ENCODE measurements at regions not wholly inside any gene's neighbourhood (a gene's known extent, or its start where the extent isn't known, plus 50 kb on each side); places are given as distances from the start of the nearest gene placed in this dataset.
"Not testable (repeated sequence)": the region's sequence is repeated elsewhere in the genome, so short reads cannot be mapped to it uniquely, and the experiment has no call there.

DNA sequence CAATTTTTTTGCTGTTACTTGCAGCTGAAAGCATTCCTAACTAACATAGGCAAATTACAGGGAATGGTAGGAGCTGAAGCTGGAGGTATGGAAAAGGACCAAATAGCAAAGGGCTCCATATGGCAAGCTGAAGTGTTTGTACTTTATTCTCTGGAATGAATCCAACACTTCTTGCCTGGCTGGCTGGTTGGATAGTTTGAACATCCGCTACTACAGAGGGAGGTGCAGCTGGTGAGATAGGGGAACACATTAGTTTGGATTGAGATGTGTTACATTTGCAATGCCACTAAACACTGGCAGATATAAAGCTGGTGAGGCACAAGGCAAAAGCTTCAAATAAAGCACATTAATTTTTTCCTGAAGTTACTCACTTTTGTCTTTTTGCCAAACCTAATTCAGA, 291.5 kb downstream of the SP3 start:
- DNase-seq = no peak

DNA sequence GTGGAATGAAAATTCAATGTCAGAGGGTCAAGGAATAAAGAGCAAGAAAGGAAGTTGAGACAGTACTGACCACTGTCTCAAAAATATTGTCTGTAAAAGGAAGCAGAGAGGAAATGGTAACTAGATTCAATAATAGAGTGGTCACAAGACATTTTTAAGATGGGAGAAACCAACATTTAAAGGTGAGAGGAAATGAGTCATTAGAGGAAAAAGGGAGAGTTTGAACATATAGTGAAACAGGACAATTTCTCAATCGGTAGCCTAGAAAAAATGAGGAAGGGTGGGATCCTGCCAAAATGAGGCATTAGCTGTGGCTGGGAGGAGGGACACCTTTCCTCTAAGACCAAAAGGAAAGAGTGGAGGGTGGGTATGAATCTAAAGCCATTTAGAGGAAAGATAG, 288.5 kb downstream of the SP3 start:
- no peak for DNase-seq

DNA sequence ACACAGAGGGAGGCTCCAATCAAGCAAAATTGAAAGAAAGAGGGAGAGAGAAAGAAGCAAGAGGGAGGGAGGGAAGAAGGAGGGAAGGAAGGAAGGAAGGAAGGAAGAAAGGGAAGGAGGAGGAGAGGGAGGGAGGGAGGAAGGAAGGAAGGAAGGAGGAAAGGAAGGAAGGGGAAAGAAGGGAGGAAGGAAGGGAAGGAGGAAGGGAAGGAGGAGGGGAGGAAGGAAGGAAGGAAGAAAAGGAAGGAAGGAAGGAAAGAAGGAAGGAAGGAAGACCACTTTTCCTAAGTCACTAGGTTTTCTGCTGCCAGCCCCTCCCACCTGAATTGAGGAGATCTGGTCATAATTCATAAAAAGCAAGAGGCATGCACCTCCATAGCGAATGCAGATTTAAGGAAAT, 287.0 kb downstream of the SP3 start:
- DNase-seq = no peak

DNA sequence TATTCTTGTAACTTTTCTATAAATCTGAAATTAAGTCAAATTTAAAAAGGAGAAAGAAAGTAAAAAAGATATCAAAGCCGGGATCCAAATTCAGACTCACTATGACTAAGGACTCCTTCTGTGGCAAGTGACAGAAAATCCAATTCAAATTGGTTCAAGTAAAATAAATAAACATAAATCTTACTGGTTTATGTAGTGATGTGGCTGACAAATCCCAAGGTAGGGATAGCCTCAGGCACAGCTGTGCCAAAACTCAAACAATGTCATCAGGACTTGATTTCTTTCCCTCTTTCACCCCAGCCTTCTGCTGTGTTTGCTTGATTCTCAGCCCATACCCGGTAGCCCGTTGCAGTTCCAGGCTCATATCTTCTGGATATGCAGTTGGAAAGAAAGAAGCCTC, 284.6 kb downstream of the SP3 start:
- no peak for DNase-seq

DNA sequence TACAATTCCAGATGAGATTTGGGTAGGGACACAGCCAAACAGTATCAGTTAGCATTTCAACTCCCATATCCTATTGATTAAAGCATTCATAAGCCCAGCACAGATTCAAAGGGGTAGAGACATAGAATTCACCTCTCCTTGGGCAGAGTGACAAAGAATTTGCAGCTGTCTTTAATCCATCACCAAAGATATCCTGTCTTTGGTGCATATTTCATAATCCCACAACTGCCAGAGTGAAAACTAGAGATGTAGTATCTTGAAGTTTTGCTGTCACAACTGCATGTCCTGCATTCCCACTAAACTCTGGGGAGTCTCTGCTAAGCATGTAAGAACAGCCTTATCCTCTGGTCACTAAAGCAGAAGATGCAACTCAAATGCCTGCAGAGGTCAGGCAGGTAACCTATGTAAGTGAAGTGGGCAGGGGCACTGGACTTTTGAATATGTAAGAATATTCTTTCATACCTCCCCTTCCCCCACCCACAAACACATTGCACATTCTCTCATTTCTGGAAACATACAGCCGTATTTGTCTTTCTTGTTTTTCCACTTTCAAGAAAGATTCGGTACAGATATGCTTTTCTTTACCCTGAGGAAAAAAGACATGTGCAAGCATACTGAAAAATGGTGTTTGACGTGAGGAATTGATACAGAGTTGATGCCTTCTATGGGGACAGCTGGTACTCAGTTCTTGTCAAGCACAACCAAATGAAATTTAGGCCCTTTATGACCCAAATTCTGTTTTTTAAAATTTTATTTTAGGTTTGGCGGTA, 283.1 kb downstream of the SP3 start:
- no peak for DNase-seq

DNA sequence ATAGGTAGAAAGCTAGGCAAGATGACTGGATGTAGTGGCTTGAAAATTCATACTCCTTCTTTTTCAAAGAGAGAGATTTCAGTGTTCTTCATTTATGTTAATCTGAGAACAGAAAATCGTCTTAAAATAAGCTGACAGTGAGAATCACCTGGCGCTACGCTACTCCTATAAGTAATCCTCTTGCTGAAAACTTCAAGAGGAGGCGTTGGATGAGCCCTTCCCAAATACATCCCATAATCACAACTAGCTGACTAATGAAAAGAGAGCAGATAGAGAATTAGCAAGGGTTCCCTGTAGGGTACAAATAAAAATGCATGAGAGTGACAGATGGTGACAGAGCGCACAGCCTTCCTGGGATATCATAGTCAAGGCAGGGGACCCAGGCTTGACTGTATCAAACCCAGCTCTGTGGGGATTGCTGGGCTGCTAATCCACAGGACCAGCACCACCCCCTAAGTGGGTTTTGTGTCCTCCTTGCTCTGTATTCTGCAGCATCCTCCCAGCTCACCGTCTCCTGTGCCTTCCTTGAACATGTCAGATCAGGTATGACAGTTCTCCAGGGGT, 280.2 kb downstream of the SP3 start:
- DNase-seq = no peak

DNA sequence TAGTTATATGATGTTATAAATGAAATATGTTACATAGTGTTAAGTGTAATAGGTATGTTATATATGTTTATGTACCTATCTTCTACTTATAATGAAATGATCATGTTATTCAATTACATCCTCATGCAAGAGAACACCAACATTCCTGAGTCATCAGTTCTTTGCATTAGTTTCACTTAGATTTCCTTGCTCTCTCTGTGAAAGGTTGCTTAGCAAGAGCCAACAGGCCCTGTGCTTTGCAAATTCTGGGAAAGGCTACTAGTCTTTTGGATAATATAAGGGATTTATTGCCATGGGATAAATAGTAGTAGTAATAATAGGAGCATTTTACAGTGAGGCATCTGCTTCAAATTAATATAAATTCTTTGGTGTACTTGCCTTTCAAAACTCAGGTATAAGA, 274.8 kb downstream of the SP3 start:
- no peak for DNase-seq

DNA sequence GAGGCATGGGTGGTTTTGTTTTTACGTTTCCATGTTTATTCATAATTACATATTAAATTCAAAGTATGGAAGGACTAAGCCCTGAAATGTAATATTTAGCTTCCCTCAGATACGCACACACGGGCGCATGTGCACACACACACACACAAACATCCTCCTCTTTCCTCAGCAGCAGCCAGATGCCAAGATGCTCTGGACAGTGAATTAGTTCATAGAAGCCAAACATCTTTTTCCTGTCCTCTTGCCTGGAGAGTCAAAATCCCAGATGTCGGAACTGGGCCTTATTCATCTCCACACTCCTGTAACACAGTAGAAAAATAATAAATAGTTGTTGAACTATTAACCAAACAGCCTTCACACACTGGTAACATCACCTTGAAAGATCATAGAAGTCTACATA, 273.1 kb downstream of the SP3 start:
- DNase-seq = no peak

DNA sequence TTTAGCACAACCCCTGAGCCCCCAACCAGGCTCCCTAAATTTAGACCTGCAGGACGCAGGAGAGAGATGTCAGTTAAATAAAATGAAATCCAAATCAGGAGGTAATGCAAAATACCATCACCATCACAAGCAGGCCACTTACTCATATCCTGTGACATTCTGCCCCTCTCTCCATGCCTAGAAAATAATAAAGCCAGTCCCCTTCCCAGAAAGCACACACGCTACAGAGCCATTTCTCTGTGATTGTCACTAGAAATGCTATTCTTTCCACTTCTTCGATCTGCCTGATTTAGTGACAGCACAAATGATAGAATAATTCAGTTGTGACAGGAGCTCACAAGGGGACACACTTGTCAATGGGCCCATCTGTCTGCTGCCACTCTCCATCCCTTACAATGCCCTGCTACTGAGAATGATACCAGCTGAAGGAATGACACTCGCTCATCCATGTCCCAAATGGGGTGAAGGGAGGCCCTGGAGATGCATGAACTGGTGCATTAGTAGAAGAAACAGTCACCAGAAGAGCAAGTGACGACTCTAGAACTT, 272.1 kb downstream of the SP3 start:
- no peak for DNase-seq

DNA sequence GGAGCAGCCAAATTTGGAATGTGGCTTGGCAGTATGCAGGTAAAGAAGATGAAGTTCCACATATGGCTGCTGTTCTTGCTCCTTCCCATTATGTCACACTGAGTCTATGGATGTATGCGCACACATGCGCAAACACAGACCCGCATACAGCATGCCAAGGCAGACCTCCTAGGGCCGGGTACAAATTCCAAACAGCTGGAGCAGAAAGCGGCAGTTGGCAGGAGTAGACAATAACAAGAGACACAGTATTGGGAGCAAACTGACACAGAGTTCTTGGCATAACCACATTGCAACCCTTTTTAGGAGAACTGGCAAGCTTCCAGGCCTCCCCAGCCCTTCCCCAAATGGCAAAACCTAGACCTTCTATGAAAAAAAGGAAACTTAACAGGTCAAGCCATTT, 268.9 kb downstream of the SP3 start:
- no peak for DNase-seq

DNA sequence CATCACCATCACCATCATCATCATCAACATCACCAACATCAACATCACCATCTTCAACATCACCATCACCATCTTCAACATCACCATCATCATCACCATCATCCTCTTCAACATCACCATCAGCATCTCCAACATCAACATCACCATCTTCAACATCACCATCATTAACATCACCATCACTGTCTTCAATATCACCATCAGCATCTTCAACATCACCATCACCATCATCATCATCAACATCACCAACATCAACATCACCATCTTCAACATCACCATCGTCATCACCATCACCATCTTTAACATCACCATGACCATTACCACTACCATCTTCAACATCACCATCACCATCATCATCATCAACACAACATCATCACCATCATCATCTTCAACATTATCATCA, 267.2 kb downstream of the SP3 start:
- DNase-seq = no peak

DNA sequence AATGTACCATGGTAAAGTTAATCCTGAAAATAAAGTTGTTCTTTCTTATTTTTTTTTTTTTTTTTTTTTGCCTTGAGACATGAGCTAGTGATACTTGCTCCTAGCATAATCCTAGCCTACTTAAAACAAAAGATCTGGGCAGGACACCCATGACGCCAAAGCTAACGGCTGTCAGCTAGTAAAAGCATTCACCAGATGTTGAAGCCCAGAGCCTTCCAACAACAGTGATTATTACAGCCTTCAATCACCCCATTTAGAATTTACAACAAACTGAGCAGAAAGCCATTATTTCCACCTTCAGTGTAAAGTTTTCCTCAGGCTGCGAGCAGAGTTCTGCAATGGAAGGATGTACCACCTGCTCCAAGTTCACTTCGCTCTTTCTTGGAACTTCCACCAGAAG, 259.5 kb downstream of the SP3 start:
- DNase-seq = no peak

DNA sequence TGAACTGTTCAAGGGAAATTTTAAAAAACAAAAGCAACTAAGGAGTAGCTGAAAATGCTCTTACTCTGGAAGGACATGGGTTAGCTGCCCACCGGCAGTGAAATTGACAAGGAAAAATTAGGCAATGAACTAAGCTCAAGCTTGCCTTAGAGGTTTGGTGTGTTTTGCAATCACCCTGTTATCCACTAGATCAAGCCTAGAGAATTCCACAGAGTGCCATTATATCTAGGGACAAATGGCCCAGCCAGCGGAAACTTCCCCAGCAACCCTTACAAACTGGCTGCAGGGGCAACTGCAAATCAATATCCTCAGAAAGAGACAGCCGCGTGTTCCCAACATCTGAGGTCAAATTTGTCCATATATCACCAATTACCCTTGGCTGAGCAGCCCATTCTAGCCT, 258.2 kb downstream of the SP3 start:
- DNase-seq = no peak

DNA sequence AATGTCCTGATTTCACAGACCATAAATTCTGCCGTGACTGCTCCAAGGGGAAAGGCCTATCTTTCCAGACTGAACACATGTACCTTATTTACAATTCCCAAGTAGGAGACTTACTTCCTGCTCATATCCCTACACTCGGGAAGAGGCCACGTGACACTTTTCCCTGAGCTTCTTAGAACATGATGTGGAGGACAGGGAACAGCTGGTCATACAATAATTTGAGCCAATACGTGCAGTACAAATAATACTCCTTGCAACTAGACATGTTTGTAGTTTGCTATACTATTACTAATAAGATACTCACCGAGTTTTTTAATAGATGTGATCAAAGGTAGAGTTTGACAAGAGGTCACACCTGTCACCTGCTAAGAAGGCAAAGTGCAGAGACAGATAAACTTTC, 256.4 kb downstream of the SP3 start:
- DNase-seq = no peak

DNA sequence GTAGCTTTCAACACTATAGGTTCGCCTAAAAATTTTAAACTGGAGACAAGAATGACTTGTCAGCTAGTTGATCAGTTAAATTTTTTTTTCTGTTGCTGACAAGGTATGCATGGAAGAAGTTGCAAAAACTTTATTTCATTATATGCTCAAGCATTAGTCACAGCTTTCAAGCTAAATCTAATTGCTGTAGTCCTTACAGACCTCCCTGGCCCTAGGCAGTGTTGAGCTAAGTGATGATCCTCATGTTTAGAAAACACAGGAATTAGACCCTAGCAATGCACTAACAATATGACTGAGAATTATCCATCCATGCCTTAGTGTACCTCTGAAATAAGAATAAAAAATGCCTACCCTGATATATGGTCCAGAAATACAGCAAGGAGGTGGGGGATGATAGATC, 253.4 kb downstream of the SP3 start:
- DNase-seq = no peak

DNA sequence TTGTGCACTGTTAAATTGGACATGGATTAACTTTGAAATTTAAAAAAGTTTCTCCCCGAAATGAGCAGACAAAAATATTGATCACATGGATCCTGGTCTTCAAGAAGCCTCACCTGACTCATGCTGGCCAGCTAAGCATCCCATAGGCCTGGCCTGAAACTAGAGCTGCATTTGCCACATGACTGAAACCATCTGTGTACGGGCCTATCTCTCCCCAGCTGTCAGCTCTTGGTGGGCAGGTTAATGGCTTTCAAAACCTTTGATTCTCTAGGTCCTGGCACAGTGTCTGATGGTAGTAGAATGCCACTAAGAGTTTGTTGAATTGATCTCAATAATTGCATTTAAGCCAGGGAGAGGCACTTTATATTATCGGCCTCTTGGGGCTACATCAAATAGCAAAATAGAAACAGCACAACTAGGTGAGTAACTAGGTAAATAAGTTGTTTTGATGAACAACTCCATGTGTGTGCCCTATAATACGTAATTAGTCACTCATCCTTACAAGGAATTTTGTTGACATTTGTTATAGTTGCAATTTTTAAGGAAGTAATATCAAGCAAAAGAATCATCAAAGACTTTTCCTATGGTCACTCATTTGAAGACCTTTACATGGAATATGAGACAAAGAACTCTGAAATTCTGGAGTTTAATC, 251.1 kb downstream of the SP3 start:
- no peak for DNase-seq

DNA sequence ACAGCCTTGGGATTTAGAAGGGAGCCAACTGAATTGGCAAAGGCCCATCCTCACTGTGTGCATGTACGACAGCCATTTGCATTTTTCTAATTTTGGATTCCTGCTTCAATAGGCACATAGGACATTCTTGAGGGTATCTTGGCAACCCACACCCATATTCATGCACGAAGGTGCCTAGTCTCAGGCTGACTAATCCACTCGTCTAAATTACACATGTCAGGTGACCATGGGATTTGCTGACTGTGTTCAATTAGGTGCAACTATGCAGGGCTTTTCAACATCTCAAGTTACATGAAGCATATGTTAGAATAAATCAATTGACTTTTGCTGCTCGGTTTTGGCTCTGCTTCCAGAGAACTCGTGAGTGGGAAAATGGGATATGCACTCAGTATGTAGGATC, 249.7 kb downstream of the SP3 start:
- no peak for DNase-seq

DNA sequence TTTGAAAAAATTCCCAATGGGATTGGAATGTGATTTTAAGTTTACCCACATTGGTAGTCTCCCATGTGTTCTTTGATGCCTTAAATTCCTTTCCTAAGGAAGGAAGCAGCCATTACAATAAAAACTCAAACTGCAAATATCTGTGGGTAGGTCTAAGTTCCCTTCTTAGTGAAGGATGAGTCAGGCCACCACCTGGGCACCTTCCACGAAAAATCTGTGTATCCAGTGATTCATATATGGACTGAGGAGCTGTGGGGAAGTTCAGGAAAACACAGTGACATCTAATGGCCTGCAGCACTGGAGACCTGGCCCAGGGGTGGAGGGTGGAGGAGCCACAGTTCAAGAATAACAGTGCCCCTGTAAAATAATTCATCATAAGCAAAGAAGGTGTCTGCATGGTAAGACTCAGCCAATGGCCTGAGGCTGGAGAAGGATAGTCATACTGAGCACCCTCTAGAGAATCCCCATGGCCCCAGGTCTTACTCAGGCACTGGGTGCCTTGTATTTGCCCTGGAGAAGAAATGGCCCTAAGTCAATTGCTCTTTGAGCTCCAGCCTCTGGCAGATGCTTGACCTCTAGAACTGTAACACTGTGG, 248.6 kb downstream of the SP3 start:
- no peak for DNase-seq

DNA sequence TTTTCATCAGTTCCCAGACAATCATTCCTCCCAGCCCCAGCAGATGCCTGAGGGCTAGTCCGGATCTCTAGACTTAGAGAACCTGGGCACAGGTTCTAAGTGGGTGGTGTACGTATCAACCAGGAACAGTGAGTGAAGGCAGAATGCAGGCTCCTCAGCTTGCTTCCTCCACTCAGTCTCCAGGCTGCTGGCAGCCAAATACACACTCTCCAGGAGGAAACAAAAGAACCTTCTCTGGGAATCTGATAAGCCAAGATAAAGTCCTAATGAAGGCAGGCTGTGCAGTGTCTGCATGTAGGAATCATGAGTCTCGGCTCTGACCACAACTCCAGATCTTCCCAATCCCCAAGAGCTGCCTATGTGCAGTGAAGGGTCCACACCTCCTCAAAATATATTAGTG, 245.7 kb downstream of the SP3 start:
- DNase-seq = no peak

DNA sequence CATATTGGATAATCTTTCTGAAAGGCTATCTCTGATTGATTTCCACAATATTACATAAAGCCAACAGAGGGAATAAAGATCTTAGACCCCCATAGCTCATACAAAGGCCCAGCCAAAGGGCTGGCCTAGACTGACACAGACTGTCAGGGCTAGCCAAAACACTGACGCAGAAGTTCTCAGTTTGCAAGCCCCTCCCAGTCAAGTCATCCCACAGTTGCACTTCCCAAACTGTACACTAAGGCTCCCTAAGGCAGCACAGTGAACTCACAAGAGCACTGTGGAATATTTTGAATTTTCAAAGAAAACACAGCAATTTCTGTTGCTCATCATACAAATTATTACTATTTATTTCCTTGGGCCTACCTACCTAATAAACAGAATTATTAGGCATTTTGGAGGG, 244.9 kb downstream of the SP3 start:
- DNase-seq = no peak

DNA sequence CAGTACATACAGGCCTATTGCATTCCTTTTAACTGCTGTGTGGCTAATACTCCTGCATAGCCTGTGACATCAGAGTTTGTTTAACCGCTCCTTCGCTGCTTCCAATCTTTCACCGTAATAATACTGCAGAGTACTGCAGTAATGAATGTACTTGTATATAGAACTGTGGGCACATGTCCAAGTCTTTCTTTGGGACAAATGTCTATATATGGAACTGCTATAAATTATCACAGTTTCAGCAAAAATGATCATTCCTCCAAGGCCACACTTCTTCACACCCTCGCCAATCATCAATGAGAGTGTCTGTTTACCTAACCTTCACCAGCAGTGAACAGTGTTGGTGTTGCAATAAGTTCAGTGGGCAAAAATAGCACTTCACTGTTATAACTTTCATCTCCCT, 230.4 kb downstream of the SP3 start:
- no peak for DNase-seq

DNA sequence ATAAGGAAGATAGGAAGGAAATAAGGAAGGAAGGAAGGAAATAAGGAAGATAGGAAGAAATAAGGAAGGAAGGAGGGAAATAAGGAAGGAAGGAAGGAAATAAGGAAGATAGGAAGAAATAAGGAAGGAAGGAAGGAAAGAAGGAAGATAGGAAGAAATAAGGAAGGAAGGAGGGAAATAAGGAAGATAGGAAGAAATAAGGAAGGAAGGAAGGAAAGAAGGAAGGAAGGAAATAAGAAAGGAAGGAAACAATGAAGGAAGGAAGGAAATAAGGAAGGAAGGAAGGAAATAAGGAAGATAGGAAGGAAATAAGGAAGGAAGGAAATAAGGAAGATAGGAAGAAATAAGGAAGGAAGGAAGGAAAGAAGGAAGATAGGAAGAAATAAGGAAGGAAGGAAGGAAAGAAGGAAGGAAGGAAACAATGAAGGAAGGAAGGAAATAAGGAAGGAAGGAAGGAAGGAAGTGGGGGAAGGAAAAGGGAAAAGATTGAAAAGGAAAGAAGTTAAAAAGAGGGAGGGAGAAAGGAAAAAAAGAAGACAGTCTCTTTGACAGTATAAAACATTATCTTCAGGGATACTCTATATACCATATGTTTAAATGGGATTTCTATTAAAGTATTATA, 227.1 kb downstream of the SP3 start:
- DNase-seq = not testable (repeated sequence)

DNA sequence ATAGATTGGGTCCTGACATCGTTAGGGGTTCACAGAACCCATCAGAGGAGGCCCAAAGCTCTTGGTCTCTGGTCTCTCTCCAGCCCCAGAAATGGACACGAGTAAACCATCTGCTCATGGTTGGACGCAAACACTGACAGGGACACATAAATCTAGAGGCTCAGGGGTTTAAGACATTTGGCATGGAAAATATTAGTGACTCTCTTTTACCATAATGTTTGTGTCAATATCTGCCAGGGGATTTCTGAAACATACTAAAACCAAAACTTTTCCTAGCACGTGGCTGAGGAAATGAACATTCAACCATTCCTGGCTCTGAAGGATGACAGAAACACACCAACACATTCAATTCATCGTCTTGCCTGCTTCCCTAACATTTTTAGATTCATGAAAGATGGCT, 226.2 kb downstream of the SP3 start:
- no peak for DNase-seq
